Spleen (tissue), 7 donors: ENCODE measurements at regions not wholly inside any gene's neighbourhood (a gene's known extent, or its start where the extent isn't known, plus 50 kb on each side); places are given as distances from the start of the nearest gene placed in this dataset.

Experiments used
- CTCF ChIP-seq, 11 experiments: fragments of 200-600 bp in 7 of 11; fragments of 450-650 bp in 4 of 11; sonication (generic) in 4 of 11; IDR thresholded peaks in 8 of 11; conservative IDR thresholded peaks in 3 of 11; 1 replicate in 7 of 11; 2 replicates in 4 of 11; pipeline versions ENCODE4 v1.4.0 to v1.8.0; 2016 to 2021; ENCODE audit warnings: antibody characterized with exemption in 11 of 11, inconsistent platforms in 4 of 11, mild to moderate bottlenecking in 1 of 11
- POLR2A ChIP-seq, 3 donors: fragments of 450-650 bp; IDR thresholded peaks; one replicate each; pipeline ENCODE4 v1.5.1; 2017; ENCODE audit warnings: antibody characterized with exemption in 3 of 3, mild to moderate bottlenecking in 1 of 3
- POLR2AphosphoS5 ChIP-seq, 3 donors: sonication (generic); formaldehyde crosslinking; IDR thresholded peaks; one replicate each; pipeline ENCODE4 v1.5.1; 2017; ENCODE audit warnings: antibody characterized with exemption in 3 of 3
- donor health status: DM: no; HTN: no; CAD: no; lungs with moderate emphysema.
- donor health status: DM: no; HTN: no; CAD: no.
- donor health status: DM: no; HTN: no; CAD: no.

- TF ChIP-seq CTCF (IDR thresholded peaks at IDR 0.05 in 8 of 11, conservative IDR thresholded peaks at IDR 0.05 in 3 of 11) (no peak), POLR2AphosphoS5 (IDR thresholded peaks at IDR 0.05) (no peak), POLR2A (IDR thresholded peaks at IDR 0.05) (no peak)
Measured at GRCh38 chr4:165678236-165678935, 194.7 kb upstream of the TLL1 start.
